GM12878 (cell line): ENCODE measurements at regions not wholly inside any gene's neighbourhood (a gene's known extent, or its start where the extent isn't known, plus 50 kb on each side); places are given as distances from the start of the nearest gene placed in this dataset.

Experiments
- JUNB ChIP-seq: IDR thresholded peaks from 2 replicates; pipeline ENCODE4 v1.6.1; 2016; ENCODE audit warnings: antibody characterized with exemption, mild to moderate bottlenecking
- KDM1A ChIP-seq: fragments of 200-600 bp; sonication (generic); IDR thresholded peaks from 2 replicates; pipeline ENCODE4 v1.6.1; 2016; ENCODE audit warnings: borderline replicate concordance
- POLR2AphosphoS5 ChIP-seq: IDR thresholded peaks from 2 replicates; pipeline ENCODE4 v1.6.1; 2011; ENCODE audit warnings: mild to moderate bottlenecking, low read length, inconsistent platforms
- ZNF207 ChIP-seq: fragments of 450-650 bp; IDR thresholded peaks from 2 replicates; pipeline ENCODE4 v1.6.1; 2014; ENCODE audit warnings: antibody characterized with exemption, mild to moderate bottlenecking, borderline replicate concordance
- TF ChIP-seq, protein P1 (sequence below), 3 experiments: IDR thresholded peaks in 2 of 3; conservative IDR thresholded peaks in 1 of 3; 2 replicates each; pipeline ENCODE4 v1.5.1; 2011; ENCODE audit warnings: low read depth in 3 of 3, low read length in 3 of 3, mild to moderate bottlenecking in 3 of 3, control low read depth in 2 of 3, moderate library complexity in 2 of 3, inconsistent platforms in 1 of 3, mixed read lengths in 1 of 3; ENCODE audit not compliant: control insufficient read depth in 2 of 3, insufficient read depth in 1 of 3; ENCODE audit errors: extremely low read depth in 1 of 3

DNA sequence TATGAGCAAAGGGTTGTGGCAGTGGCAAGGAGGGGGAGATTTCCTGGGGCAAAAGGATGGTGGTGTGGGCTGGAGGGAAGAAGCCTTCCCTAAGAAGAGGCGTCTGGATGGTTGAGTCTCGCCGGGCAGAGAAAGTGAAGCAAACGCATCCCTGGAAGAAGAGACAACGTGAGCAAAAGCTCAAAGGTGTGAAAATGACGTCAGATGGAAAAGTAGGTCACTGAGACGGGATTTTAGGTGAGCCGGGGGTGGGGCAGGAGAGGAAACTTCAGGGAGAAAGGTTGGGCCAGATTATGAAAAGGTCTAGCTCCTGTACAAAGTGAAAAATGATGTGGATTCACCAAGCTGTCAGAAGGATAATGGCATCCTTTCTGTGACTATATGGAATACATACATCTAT lies 95.3 kb upstream of the KCNE2 start:
- TF ChIP-seq, protein P1, sequence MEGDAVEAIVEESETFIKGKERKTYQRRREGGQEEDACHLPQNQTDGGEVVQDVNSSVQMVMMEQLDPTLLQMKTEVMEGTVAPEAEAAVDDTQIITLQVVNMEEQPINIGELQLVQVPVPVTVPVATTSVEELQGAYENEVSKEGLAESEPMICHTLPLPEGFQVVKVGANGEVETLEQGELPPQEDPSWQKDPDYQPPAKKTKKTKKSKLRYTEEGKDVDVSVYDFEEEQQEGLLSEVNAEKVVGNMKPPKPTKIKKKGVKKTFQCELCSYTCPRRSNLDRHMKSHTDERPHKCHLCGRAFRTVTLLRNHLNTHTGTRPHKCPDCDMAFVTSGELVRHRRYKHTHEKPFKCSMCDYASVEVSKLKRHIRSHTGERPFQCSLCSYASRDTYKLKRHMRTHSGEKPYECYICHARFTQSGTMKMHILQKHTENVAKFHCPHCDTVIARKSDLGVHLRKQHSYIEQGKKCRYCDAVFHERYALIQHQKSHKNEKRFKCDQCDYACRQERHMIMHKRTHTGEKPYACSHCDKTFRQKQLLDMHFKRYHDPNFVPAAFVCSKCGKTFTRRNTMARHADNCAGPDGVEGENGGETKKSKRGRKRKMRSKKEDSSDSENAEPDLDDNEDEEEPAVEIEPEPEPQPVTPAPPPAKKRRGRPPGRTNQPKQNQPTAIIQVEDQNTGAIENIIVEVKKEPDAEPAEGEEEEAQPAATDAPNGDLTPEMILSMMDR (IDR thresholded peaks at IDR 0.05 in 2 of 3, conservative IDR thresholded peaks at IDR 0.05 in 1 of 3; ENCODE audit: control insufficient read depth in 2 of 3, extremely low read depth in 1 of 3, insufficient read depth in 1 of 3, low read depth in 3 of 3, low read length in 3 of 3) = no peak
- TF ChIP-seq KDM1A (no peak), JUNB (no peak), POLR2AphosphoS5 (no peak), ZNF207 (no peak)
